Stomach smooth muscle (tissue), 2 donors: ENCODE measurements at regions not wholly inside any gene's neighbourhood (a gene's known extent, or its start where the extent isn't known, plus 50 kb on each side); places are given as distances from the start of the nearest gene placed in this dataset.

ENCODE experiments used
- H3K27ac ChIP-seq: one replicate; pipeline ENCODE4 v1.7.0; 2013; ENCODE audit warnings: mild to moderate bottlenecking, low read length, inconsistent platforms
- H3K27me3 ChIP-seq, 2 donors: one replicate each; pipeline ENCODE4 v1.7.0; 2013; ENCODE audit warnings: low read length in 2 of 2; ENCODE audit not compliant: insufficient read depth in 2 of 2, control insufficient read depth in 1 of 2
- H3K36me3 ChIP-seq, 2 donors: one replicate each; pipeline ENCODE4 v1.7.0; 2013; ENCODE audit warnings: low read length in 2 of 2; ENCODE audit not compliant: control insufficient read depth in 2 of 2, insufficient read depth in 2 of 2
- H3K4me1 ChIP-seq: one replicate; pipeline ENCODE4 v1.7.0; 2013; ENCODE audit warnings: low read length; ENCODE audit not compliant: control insufficient read depth, insufficient read depth
- H3K4me3 ChIP-seq, 2 donors: one replicate each; pipeline ENCODE4 v1.7.0; 2013; ENCODE audit warnings: low read length in 2 of 2
- H3K9ac ChIP-seq, 2 donors: one replicate each; pipeline ENCODE4 v1.7.0; 2013; ENCODE audit warnings: low read length in 2 of 2, mild to moderate bottlenecking in 1 of 2
- H3K9me3 ChIP-seq, 2 donors: one replicate each; pipeline ENCODE4 v1.7.0; 2013; ENCODE audit warnings: low read length in 2 of 2; ENCODE audit not compliant: control insufficient read depth in 2 of 2
- donor health status: healthy.
- donor health status: Pancreatic carcinoma.

- Histone ChIP-seq H3K9me3 (no peaks in the 10 kb centered on the region), H3K27me3 (no peaks in the 10 kb centered on the region), H3K36me3 (no peaks in the 10 kb centered on the region), H3K4me1 (no peaks in the 10 kb centered on the region), H3K4me3 (no peak overlapping the region), H3K27ac (no peak overlapping the region), H3K9ac (no peak overlapping the region)
These were observed 53.2 kb upstream of the GRIA1 start for GRCh38 chr5:153437251-153437650.

- H3K36me3 ChIP-seq = no peaks in the 10 kb centered on the region
- no peak overlapping the region for H3K4me3 ChIP-seq
- H3K9me3 ChIP-seq = no peaks in the 10 kb centered on the region
- no peaks in the 10 kb centered on the region for H3K27me3 ChIP-seq
- no peak overlapping the region for H3K9ac ChIP-seq
- H3K27ac ChIP-seq = no peak overlapping the region
- no peaks in the 10 kb centered on the region for H3K4me1 ChIP-seq
These were observed 51.3 kb upstream of the GRIA1 start for GRCh38 chr5:153439130-153439529.
